Astrocyte (in vitro differentiated cells and primary cell): ENCODE measurements at regions not wholly inside any gene's neighbourhood (a gene's known extent, or its start where the extent isn't known, plus 50 kb on each side); places are given as distances from the start of the nearest gene placed in this dataset.

Experiments used
- DNase-seq: peaks from one replicate; pipeline ENCODE4 v3.0.0-alpha.2; 2010; ENCODE audit warnings: low read depth
- FAIRE-seq: peaks from 2 replicates; lab custom pipeline; 2011; peaks lifted over from hg19 to GRCh38; lab: Jason Lieb, UNC
- H2AFZ ChIP-seq: 2 replicates; pipeline ENCODE4 v1.6.0; 2012; ENCODE audit warnings: low read depth, low read length, inconsistent platforms
- H3K27ac ChIP-seq: 2 replicates; pipeline ENCODE4 v1.5.1; 2011; ENCODE audit warnings: low read depth, low read length, inconsistent platforms
- H3K27me3 ChIP-seq: 2 replicates; pipeline ENCODE4 v1.6.0; 2011; ENCODE audit warnings: low read length, inconsistent platforms; ENCODE audit not compliant: insufficient read depth
- H3K36me3 ChIP-seq: 2 replicates; pipeline ENCODE4 v1.5.1; 2011; ENCODE audit warnings: low read length, inconsistent platforms; ENCODE audit not compliant: insufficient read depth
- H3K4me1 ChIP-seq: 2 replicates; pipeline ENCODE4 v1.5.1; 2011; ENCODE audit warnings: low read length, inconsistent platforms; ENCODE audit not compliant: insufficient read depth
- H3K4me2 ChIP-seq: 2 replicates; pipeline ENCODE4 v1.6.0; 2012; ENCODE audit warnings: low read length, inconsistent platforms
- H3K4me3 ChIP-seq: 2 replicates; pipeline ENCODE4 v1.5.1; 2011; ENCODE audit warnings: low read depth, mild to moderate bottlenecking, low read length, inconsistent platforms; ENCODE audit not compliant: insufficient read depth
- H3K79me2 ChIP-seq: 2 replicates; pipeline ENCODE4 v1.6.0; 2012; ENCODE audit warnings: mild to moderate bottlenecking, low read length, inconsistent platforms; ENCODE audit not compliant: insufficient read depth
- H3K9ac ChIP-seq: 2 replicates; pipeline ENCODE4 v1.6.0; 2012; ENCODE audit warnings: mild to moderate bottlenecking, low read length, inconsistent platforms
- H3K9me3 ChIP-seq: 2 replicates; pipeline ENCODE4 v1.5.1; 2012; ENCODE audit warnings: low read depth, mild to moderate bottlenecking, low read length, inconsistent platforms; ENCODE audit not compliant: insufficient read depth
- H4K20me1 ChIP-seq: 2 replicates; pipeline ENCODE4 v1.6.0; 2012; ENCODE audit warnings: low read length, inconsistent platforms; ENCODE audit not compliant: insufficient read depth
- H3K27ac Mint-ChIP-seq: one replicate; pipeline ENCODE4 v1.8.0; 2021; ENCODE audit warnings: mild to moderate bottlenecking, mixed read lengths; ENCODE audit not compliant: unreplicated experiment
- H3K27me3 Mint-ChIP-seq: one replicate; pipeline ENCODE4 v1.8.0; 2021; ENCODE audit warnings: low read depth, mixed read lengths; ENCODE audit not compliant: unreplicated experiment
- H3K36me3 Mint-ChIP-seq: one replicate; pipeline ENCODE4 v1.8.0; 2021; ENCODE audit warnings: low read depth, mixed read lengths; ENCODE audit not compliant: unreplicated experiment
- H3K4me1 Mint-ChIP-seq: one replicate; pipeline ENCODE4 v1.8.0; 2021; ENCODE audit warnings: low read depth, mixed read lengths; ENCODE audit not compliant: unreplicated experiment
- H3K4me3 Mint-ChIP-seq: one replicate; pipeline ENCODE4 v1.8.0; 2021; ENCODE audit warnings: mild to moderate bottlenecking, moderate library complexity, mixed read lengths; ENCODE audit not compliant: unreplicated experiment
- H3K9me3 Mint-ChIP-seq: one replicate; pipeline ENCODE4 v1.8.0; 2021; ENCODE audit warnings: mild to moderate bottlenecking, mixed read lengths; ENCODE audit not compliant: unreplicated experiment
- EZH2 ChIP-seq: IDR thresholded peaks from 2 replicates; pipeline ENCODE4 v1.6.1; 2012; ENCODE audit warnings: mild to moderate bottlenecking, low read length, inconsistent platforms; ENCODE audit not compliant: insufficient read depth
- TF ChIP-seq, protein P1 (sequence below): IDR thresholded peaks from 2 replicates; pipeline ENCODE4 v1.5.1; 2011; ENCODE audit warnings: low read depth, mild to moderate bottlenecking, inconsistent platforms, low read length, moderate library complexity; ENCODE audit not compliant: insufficient read depth

DNA sequence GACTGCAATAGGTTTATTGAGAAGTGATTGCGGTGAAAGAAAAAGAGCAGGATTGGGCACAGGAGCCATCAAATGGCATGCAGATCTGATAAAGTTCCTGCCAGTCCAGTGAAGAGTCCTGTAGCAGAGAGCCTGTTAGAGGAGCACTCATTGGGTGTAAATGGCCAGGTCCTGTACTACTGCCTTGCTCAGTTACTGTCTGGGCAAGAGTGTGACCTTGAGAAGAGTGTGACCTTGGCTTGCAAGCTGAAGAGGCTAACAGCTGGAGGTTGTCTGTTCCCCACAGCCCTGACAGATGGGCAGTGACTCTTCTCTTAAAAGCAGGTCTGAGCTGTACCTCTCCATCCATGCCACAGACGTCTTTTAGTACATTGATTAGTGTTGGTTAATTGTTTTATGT, 148.6 kb upstream of the SLC38A2 start:
- Histone ChIP-seq H3K27me3 (no peaks in the 10 kb centered on the region), H3K36me3 (no peaks in the 10 kb centered on the region), H3K4me1 (peaks cover 28% of the 10 kb centered on the region), H2AFZ (no peak overlapping the region), H3K9ac (no peak overlapping the region), H3K4me2 (no peak overlapping the region), H3K27ac (no peak overlapping the region), H3K79me2 (no peaks in the 10 kb centered on the region), H4K20me1 (no peaks in the 10 kb centered on the region), H3K9me3 (no peaks in the 10 kb centered on the region), H3K4me3 (no peak overlapping the region)
- FAIRE-seq = no peak
- Mint-ChIP-seq H3K27me3 (no peaks in the 10 kb centered on the region), H3K9me3 (peaks cover 4% of the 10 kb centered on the region), H3K4me1 (peaks cover 35% of the 10 kb centered on the region), H3K4me3 (no peak overlapping the region), H3K27ac (no peak overlapping the region), H3K36me3 (peaks cover under 1% of the 10 kb centered on the region)
- DNase-seq = no peak
- TF ChIP-seq EZH2 = no peak
- TF ChIP-seq, protein P1, sequence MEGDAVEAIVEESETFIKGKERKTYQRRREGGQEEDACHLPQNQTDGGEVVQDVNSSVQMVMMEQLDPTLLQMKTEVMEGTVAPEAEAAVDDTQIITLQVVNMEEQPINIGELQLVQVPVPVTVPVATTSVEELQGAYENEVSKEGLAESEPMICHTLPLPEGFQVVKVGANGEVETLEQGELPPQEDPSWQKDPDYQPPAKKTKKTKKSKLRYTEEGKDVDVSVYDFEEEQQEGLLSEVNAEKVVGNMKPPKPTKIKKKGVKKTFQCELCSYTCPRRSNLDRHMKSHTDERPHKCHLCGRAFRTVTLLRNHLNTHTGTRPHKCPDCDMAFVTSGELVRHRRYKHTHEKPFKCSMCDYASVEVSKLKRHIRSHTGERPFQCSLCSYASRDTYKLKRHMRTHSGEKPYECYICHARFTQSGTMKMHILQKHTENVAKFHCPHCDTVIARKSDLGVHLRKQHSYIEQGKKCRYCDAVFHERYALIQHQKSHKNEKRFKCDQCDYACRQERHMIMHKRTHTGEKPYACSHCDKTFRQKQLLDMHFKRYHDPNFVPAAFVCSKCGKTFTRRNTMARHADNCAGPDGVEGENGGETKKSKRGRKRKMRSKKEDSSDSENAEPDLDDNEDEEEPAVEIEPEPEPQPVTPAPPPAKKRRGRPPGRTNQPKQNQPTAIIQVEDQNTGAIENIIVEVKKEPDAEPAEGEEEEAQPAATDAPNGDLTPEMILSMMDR = no peak

DNA sequence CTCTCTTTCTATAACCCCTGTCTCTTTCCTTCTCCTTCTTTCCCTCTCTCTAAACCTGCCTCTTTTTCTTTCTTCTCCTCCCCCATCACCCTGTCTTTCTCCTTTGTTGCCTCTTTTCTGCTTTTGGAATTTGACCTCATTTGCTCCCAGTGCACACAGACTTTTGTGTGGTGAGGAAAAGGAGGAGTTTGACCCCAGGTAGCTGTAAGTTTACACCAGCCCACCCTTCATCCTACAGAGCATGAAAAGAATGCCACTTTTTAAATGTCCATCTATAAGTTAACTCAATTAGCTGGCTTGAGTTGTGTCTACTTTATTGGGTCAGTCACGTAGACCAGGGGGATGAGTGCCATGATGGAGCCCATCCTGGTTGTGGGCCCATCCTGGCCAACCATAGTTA, 146.8 kb upstream of the SLC38A2 start:
- Histone ChIP-seq H3K4me1 (peaks cover 18% of the 10 kb centered on the region), H3K9ac (no peak overlapping the region), H3K9me3 (peaks cover 3% of the 10 kb centered on the region), H4K20me1 (no peaks in the 10 kb centered on the region), H3K36me3 (no peaks in the 10 kb centered on the region), H3K27ac (no peak overlapping the region), H3K4me3 (no peak overlapping the region), H3K4me2 (no peak overlapping the region), H2AFZ (no peak overlapping the region), H3K27me3 (no peaks in the 10 kb centered on the region), H3K79me2 (no peaks in the 10 kb centered on the region)
- Mint-ChIP-seq H3K27me3 (no peaks in the 10 kb centered on the region), H3K4me3 (no peak overlapping the region), H3K27ac (no peak overlapping the region), H3K36me3 (peaks cover 6% of the 10 kb centered on the region), H3K4me1 (peaks cover 28% of the 10 kb centered on the region), H3K9me3 (peaks cover 4% of the 10 kb centered on the region)
- no peak for DNase-seq
- no peak for FAIRE-seq
- no peak for TF ChIP-seq EZH2
- TF ChIP-seq, protein P1 = no peak

DNA sequence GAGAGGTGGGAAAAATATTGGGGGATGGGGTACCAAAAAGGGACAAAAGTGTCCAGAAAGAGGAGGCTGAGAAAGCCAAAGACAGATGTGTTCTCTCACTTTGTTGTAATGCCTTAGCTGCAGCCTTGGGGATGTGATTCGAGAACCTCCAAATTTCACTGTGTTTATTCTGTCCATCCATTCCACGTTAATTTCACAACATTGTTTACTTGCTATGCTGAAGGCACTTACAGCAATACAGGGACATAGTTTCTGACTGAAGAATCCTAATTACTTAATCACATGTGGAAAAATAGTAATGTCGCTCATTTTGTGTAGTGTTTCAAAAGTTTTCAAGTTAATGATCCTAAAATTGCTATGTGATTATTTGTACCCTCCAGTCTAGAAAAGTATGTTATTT, 146.2 kb upstream of the SLC38A2 start:
- Histone ChIP-seq H3K4me1 (peaks cover 13% of the 10 kb centered on the region), H2AFZ (no peak overlapping the region), H3K9me3 (peaks cover 3% of the 10 kb centered on the region), H3K79me2 (no peaks in the 10 kb centered on the region), H3K27me3 (no peaks in the 10 kb centered on the region), H3K4me3 (no peak overlapping the region), H3K36me3 (no peaks in the 10 kb centered on the region), H3K9ac (no peak overlapping the region), H3K4me2 (no peak overlapping the region), H3K27ac (no peak overlapping the region), H4K20me1 (no peaks in the 10 kb centered on the region)
- TF ChIP-seq, protein P1 = no peak
- TF ChIP-seq EZH2 = no peak
- Mint-ChIP-seq H3K4me1 (peaks cover 22% of the 10 kb centered on the region), H3K4me3 (no peak overlapping the region), H3K27ac (no peak overlapping the region), H3K36me3 (peaks cover 6% of the 10 kb centered on the region), H3K9me3 (peaks cover 11% of the 10 kb centered on the region), H3K27me3 (no peaks in the 10 kb centered on the region)
- DNase-seq = no peak
- no peak for FAIRE-seq
